NCI-H1417 (cell line): ENCODE measurements at regions not wholly inside any gene's neighbourhood (a gene's known extent, or its start where the extent isn't known, plus 50 kb on each side); places are given as distances from the start of the nearest gene placed in this dataset.

Source experiments
- DNase-seq, 3 experiments: peaks; one replicate each; lab custom pipeline; 2025; lab: John Stamatoyannopoulos, UW

DNA sequence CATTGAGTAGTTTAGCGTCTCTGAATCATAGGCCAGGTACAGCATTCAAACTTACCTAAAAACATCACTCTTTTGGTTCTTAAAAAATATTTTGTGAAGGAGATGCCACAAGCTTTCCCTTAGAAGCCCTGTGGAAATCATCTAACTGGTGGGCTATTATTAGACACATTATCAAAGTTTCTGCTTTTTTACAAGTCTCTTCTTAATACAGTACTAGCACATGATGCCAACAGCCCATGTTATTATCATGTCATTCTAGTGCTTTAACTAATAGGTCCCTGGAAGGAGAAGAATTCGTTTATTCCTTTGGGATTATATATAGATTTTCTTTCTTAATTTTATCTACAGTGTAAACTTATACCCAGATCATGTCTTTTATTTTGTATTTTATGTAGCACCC is 146.0 kb upstream of the PTPRK start:
- no peak for DNase-seq

- DNase-seq: no peak
These were observed 142.8 kb upstream of the PTPRK start for GRCh38 chr6:128663238-128663637.

GRCh38 chr6:128659878-128660622 is 139.7 kb upstream of the PTPRK start:
- no peak for DNase-seq

- no peak for DNase-seq
These were observed 138.9 kb upstream of the PTPRK start for GRCh38 chr6:128659276-128659675.

- DNase-seq: no peak
These were observed 136.8 kb upstream of the PTPRK start for GRCh38 chr6:128657181-128657580.

- DNase-seq: no peak
These were observed 135.6 kb upstream of the PTPRK start for GRCh38 chr6:128655978-128656498.

DNA sequence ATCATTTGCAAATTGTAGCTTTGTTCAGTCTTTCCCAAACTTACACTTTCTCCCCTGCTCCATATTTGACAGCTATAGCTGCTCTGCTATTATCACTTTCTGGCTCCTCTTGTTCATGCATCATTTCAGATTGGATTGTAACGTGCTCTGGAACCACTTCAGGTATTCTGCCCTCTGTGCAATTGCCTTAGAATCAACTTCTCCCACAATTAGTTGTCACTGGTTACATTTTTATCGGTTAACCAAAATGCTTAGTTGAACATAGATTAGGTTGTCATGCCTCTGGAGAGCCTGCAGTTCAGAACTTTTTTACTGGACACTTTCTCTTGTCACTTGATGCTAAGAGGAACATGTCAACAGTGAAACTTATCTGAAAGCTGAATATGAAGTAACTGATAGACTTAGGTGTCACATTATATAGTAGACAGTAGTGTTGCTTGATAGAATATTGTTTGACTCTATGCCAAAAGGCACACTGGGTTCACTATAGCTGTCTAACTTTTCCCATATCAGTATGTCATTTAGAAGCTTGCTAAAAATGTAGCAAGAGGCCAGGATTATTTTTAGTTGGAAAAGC is 127.7 kb upstream of the PTPRK start:
- DNase-seq: peak in 1 of 3 experiments; percentile 71

GRCh38 chr6:128642132-128642531 is 121.7 kb upstream of the PTPRK start:
- DNase-seq: no peak

- DNase-seq: no peak
These were observed 121.3 kb upstream of the PTPRK start for GRCh38 chr6:128641703-128642102.

- DNase-seq: no peak
These were observed 118.4 kb upstream of the PTPRK start for GRCh38 chr6:128638817-128639216.

DNA sequence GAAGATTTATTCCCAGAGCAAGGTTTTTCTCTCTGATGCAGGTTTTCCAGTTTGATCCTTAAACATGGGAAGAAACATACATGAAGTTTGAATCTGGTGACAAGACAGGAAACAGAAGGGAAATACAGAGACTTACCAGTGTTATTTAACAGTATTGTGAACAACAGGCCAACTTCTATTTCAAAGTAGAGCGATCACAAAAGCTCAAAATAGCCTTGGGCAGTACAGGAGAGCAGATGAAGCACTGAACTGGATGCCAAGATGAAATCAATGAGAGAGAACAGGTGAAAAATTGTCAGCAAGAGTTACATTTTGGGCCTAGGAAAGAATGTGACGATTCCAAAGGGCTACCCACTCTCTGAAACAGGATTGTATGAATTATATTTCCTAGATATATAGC is 114.8 kb upstream of the PTPRK start:
- DNase-seq: no peak

- peak in 1 of 3 experiments; percentile 2 for DNase-seq
These were observed 111.7 kb upstream of the PTPRK start for GRCh38 chr6:128632131-128632530.

- DNase-seq: no peak
These were observed 110.6 kb upstream of the PTPRK start for GRCh38 chr6:128631031-128631430.

GRCh38 chr6:128630213-128630612 is 109.8 kb upstream of the PTPRK start:
- no peak for DNase-seq

DNA sequence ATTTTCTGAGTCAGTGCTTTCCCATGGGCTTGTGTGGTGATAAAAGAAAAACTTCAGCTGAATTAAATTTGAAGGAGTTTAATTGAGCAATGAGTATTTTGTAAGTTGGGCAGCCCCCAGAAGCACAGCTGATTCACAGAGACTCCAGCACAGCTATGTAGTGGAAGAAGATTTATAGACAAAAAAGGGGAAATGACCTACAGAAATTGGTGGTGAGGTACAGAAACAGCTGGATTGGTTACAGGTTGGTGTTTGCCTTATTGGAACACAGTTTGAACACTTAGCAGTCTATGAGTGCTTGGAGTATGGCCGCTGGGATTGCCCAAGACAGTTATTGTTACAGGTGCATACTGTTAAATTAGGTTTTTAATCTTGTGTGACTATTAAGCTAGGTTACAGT is 96.9 kb upstream of the PTPRK start:
- DNase-seq: no peak

GRCh38 chr6:128616342-128616741 is 95.9 kb upstream of the PTPRK start:
- DNase-seq: no peak

DNA sequence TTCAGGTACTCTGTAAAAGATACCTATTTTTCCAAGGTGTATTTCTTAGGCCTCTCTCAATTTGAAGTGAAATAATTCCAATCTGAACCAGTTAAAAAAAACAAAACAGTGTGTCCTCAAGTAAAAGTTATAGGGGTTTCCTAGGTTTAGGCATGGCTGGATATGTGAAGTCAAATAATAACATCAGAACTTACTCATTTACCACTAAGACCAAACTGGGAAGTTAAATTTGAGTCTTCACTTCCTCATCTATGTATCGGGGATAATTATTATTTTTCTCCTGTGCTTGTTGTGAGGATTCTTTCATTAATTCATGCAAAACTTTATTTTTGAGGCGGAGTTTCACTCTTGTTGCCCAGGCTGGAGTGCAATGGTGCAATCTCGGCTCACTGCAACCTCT is 86.2 kb upstream of the PTPRK start:
- no peak for DNase-seq

- DNase-seq: no peak
These were observed 85.6 kb upstream of the PTPRK start for GRCh38 chr6:128605961-128606360.

- peak in 2 of 3 experiments; percentile 47 to 72 for DNase-seq
These were observed 80.7 kb upstream of the PTPRK start for GRCh38 chr6:128601060-128601459.

DNA sequence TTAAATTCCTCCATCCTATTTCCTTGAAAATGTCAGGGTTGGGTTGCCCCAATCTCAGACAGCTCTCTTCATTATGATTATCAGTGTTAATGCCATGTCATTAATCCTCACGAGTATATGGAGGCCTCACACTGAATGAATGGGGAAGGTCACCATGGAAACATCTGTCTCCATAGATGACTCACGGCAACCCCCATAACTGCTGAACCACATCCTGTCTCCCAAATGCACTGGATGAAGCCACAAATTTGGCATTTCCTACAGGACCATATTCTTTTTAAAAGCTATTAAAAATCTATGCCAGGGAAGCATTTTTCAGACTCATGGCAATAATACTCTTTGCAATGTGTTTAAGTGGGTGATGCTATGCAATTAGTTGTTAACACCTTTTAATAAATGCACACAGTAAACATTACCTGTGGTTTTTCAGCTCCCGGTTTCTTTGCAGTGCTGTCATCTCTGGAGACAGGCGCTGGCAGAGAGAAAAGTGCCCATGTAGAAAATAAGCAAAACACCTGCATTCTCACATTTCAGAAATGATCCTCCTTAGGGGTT is 80.1 kb upstream of the PTPRK start:
- peak in 2 of 3 experiments; percentile 59 to 93 for DNase-seq

GRCh38 chr6:128599036-128599435 is 78.6 kb upstream of the PTPRK start:
- peak in 1 of 3 experiments; percentile 13 for DNase-seq

DNA sequence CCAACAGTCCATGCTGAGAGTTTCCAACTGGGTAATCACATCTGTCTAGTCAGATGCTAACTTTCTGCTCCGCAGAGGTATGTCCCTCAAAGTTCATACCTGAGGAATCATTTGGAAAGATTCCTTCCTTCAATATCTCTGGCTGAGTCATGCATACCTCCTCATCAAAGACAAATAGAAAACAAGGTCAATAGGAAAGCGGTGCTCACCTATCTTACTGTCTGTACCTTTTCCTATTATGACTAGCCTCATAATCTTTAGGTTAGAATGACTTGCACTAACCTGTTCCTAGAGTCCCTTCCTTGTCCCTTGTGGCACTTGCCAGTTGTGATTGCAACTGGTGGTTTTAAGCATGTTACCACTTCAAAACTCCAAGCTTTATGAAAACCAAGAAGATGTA is 78.2 kb upstream of the PTPRK start:
- DNase-seq: no peak

GRCh38 chr6:128597956-128598355 is 77.6 kb upstream of the PTPRK start:
- no peak for DNase-seq
